ENCODE measurements at regions not wholly inside any gene's neighbourhood (a gene's known extent, or its start where the extent isn't known, plus 50 kb on each side); places are given as distances from the start of the nearest gene placed in this dataset.

GRCh38 chr12:13504074-13504473, 307.5 kb downstream of the EMP1 start:
- Histone ChIP-seq H3K4me1 (no peaks in the 10 kb centered on the region), H3K9me3 (no peaks in the 10 kb centered on the region), H3K4me3 (no peak overlapping the region), H3K36me3 (no peaks in the 10 kb centered on the region), H3K27me3 (peaks cover 0 to 4% of the 10 kb centered on the region in 2 donors), H3K27ac (no peak overlapping the region)
- intact Hi-C loops (cut with DNase I) = no loop called here
- no peak for TF ChIP-seq CTCF (IDR thresholded peaks at IDR 0.05)
- ATAC-seq = peak; percentile 48
- no peak for DNase-seq

GRCh38 chr12:13503094-13503835, 306.7 kb downstream of the EMP1 start:
- Histone ChIP-seq H3K9me3 (no peaks in the 10 kb centered on the region), H3K27me3 (peaks cover 0 to 12% of the 10 kb centered on the region in 2 donors), H3K4me3 (no peak overlapping the region), H3K27ac (no peak overlapping the region), H3K4me1 (no peaks in the 10 kb centered on the region), H3K36me3 (no peaks in the 10 kb centered on the region)
- DNase-seq (no peak), ATAC-seq (no peak)
- intact Hi-C loops (cut with DNase I) = no loop called here
- TF ChIP-seq CTCF (IDR thresholded peaks at IDR 0.05) = no peak

- H3K27ac ChIP-seq = no peak overlapping the region
- intact Hi-C loops (cut with DNase I) = no loop called here
- no peak for ATAC-seq
- H3K4me1 ChIP-seq = no peaks in the 10 kb centered on the region
- H3K4me3 ChIP-seq = no peak overlapping the region
- no peaks in the 10 kb centered on the region for H3K9me3 ChIP-seq
- H3K36me3 ChIP-seq = no peaks in the 10 kb centered on the region
- DNase-seq = no peak
- H3K27me3 ChIP-seq = peaks cover 0 to 12% of the 10 kb centered on the region in 2 donors
- TF ChIP-seq CTCF (IDR thresholded peaks at IDR 0.05) = no peak
Observed at GRCh38 chr12:13499008-13499407, 302.5 kb downstream of the EMP1 start.

- H3K36me3 ChIP-seq = no peaks in the 10 kb centered on the region
- H3K4me1 ChIP-seq = no peaks in the 10 kb centered on the region
- intact Hi-C loops (cut with DNase I) = no loop called here
- ATAC-seq = no peak
- no peak overlapping the region for H3K4me3 ChIP-seq
- H3K9me3 ChIP-seq = no peaks in the 10 kb centered on the region
- no peak overlapping the region for H3K27ac ChIP-seq
- peaks cover 0 to 12% of the 10 kb centered on the region in 2 donors for H3K27me3 ChIP-seq
- DNase-seq = no peak
- no peak for TF ChIP-seq CTCF (IDR thresholded peaks at IDR 0.05)
Observed at GRCh38 chr12:13496111-13496510, 299.6 kb downstream of the EMP1 start.

DNA sequence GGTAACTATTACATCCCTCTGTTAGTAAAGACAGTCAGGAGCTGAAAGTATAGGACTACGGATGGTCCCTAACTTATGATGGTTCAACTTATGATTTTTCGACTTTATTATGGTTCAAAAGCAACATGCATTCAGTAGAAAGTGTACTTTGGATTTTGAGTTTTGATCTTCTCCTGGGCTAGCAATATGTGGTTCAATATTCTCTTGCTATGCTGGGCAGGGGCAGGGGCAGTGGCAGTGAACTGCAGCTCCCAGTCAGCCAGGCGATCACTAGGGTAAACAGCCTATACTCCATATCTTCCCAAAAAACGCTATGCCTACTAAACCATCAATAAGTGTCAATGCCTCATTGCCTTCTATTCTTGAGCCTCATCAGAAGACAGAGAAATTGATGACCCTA, 292.7 kb downstream of the EMP1 start:
- Histone ChIP-seq H3K36me3 (no peaks in the 10 kb centered on the region), H3K9me3 (no peaks in the 10 kb centered on the region), H3K4me1 (no peaks in the 10 kb centered on the region), H3K4me3 (no peak overlapping the region), H3K27me3 (no peaks in the 10 kb centered on the region), H3K27ac (no peak overlapping the region)
- ATAC-seq (no peak), DNase-seq (no peak)
- TF ChIP-seq CTCF (IDR thresholded peaks at IDR 0.05) = no peak
- intact Hi-C loops (cut with DNase I) = no loop called here
